PFSK-1 (cell line): ENCODE measurements at regions not wholly inside any gene's neighbourhood (a gene's known extent, or its start where the extent isn't known, plus 50 kb on each side); places are given as distances from the start of the nearest gene placed in this dataset.

Experiments used
- FOXP2 ChIP-seq: optimal IDR thresholded peaks from 2 replicates; pipeline ENCODE3; 2011; ENCODE audit warnings: borderline replicate concordance, control low read depth, inconsistent platforms; ENCODE audit not compliant: insufficient read depth; ENCODE audit errors: extremely low read length, extremely low read depth
- POLR2AphosphoS5 ChIP-seq: IDR thresholded peaks from 2 replicates; pipeline ENCODE4 v1.6.1; 2012; ENCODE audit warnings: low read depth, mild to moderate bottlenecking, control low read depth, low read length, moderate library complexity
- SIN3A ChIP-seq: IDR thresholded peaks from 2 replicates; pipeline ENCODE4 v1.6.1; 2012; ENCODE audit warnings: mild to moderate bottlenecking, low read length, moderate library complexity, borderline replicate concordance; ENCODE audit not compliant: insufficient read depth
- TAF1 ChIP-seq: IDR thresholded peaks from 2 replicates; pipeline ENCODE4 v1.6.1; 2012; ENCODE audit warnings: low read length, control low read depth, borderline replicate concordance; ENCODE audit not compliant: insufficient read depth
- TF ChIP-seq, protein P1 (sequence below), 2 experiments: IDR thresholded peaks; 2 replicates each; pipeline versions ENCODE4 v1.6.1 to v1.8.0; 2011 to 2012; ENCODE audit warnings: low read depth in 2 of 2, low read length in 2 of 2, control low read depth in 1 of 2, inconsistent platforms in 1 of 2, mild to moderate bottlenecking in 1 of 2, moderate library complexity in 1 of 2; ENCODE audit not compliant: insufficient read depth in 1 of 2

DNA sequence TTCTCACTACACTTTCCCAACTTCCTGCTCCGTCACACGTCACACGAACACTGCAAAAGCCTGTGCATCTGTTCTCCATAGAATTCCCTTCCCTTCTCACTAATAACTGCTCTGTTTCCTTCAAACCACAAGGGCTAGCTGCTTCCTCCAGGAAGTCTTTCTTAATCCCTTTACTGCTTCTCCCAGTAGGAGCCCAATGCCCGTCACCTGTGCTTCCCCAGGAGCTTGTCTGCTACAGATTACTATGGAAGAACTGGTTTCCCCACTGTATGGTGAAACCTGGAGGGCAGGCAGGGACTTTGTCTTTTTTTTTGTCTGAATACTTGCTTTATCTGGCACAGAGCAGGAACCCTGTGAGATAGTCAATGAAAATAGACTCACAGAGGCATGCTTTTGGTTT lies 444.7 kb upstream of the MAP3K7 start:
- TF ChIP-seq FOXP2, result no peak
- no peak for TF ChIP-seq SIN3A
- no peak for TF ChIP-seq POLR2AphosphoS5
- TF ChIP-seq, protein P1, sequence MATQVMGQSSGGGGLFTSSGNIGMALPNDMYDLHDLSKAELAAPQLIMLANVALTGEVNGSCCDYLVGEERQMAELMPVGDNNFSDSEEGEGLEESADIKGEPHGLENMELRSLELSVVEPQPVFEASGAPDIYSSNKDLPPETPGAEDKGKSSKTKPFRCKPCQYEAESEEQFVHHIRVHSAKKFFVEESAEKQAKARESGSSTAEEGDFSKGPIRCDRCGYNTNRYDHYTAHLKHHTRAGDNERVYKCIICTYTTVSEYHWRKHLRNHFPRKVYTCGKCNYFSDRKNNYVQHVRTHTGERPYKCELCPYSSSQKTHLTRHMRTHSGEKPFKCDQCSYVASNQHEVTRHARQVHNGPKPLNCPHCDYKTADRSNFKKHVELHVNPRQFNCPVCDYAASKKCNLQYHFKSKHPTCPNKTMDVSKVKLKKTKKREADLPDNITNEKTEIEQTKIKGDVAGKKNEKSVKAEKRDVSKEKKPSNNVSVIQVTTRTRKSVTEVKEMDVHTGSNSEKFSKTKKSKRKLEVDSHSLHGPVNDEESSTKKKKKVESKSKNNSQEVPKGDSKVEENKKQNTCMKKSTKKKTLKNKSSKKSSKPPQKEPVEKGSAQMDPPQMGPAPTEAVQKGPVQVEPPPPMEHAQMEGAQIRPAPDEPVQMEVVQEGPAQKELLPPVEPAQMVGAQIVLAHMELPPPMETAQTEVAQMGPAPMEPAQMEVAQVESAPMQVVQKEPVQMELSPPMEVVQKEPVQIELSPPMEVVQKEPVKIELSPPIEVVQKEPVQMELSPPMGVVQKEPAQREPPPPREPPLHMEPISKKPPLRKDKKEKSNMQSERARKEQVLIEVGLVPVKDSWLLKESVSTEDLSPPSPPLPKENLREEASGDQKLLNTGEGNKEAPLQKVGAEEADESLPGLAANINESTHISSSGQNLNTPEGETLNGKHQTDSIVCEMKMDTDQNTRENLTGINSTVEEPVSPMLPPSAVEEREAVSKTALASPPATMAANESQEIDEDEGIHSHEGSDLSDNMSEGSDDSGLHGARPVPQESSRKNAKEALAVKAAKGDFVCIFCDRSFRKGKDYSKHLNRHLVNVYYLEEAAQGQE (IDR thresholded peaks at IDR 0.05; ENCODE audit: insufficient read depth in 1 of 2, low read depth in 2 of 2, low read length in 2 of 2), result no peak
- TF ChIP-seq TAF1, result no peak

DNA sequence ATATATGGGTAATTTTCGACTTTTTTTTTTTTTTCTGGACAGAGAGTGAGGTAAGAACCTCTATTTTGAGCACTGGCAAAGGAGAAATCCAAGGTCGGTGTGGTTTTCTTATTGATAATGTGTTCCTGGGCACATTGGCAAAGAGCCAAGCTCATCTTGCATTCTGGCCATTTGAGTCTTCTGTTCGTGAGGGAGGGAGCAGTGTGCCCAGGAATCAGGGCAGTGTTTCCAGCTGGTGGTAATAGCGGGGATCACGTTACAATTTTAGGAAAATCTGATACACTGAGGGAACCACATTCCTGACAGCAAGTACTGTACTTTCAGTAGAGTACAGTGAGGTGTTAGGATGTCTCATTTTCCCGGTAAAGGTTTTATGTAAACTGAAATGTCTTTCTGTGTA lies 442.3 kb upstream of the MAP3K7 start:
- TF ChIP-seq SIN3A (no peak), POLR2AphosphoS5 (no peak), TAF1 (no peak), FOXP2 (no peak)
- TF ChIP-seq, protein P1 (IDR thresholded peaks at IDR 0.05; ENCODE audit: insufficient read depth in 1 of 2, low read depth in 2 of 2, low read length in 2 of 2), result no peak

DNA sequence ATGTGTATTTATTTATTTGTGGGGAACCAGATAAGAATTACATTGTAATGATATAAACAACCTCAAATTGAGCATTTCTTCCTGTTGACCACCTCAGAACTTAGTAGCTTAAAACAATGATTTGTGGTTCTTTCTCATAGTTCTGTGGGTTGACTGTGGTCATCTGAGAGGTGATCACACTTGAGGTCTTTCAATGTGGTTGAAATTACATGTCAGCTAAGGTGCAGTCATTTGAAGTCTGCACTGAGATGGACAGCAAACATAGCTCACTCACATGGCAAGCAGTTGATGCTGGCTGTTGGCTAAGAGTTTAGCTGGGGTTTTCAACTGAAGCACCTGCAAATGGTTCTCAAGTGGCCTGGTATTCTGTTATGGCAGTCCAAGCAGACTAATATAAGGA lies 436.7 kb upstream of the MAP3K7 start:
- TF ChIP-seq, protein P1 (IDR thresholded peaks at IDR 0.05; ENCODE audit: insufficient read depth in 1 of 2, low read depth in 2 of 2, low read length in 2 of 2), result no peak
- no peak for TF ChIP-seq FOXP2

DNA sequence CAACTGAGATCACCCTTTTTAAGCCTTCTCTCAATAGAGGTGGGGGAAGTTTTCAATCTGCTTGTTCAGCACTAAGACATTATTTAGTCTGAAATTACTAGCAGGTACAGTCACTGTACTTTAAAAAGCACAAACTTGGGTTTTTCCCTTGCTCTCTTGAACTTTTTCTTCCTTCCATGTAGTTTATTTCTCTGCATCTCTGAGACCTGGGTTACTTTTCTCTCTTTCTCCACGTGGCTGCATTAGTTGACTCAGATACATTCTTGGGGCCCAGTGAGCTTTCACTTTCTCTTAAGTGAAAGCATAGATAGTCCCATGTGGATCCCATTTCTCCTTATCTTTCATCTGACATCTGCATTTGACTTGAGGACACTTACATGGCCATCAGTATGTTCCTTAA lies 433.9 kb upstream of the MAP3K7 start:
- no peak for TF ChIP-seq TAF1
- no peak for TF ChIP-seq SIN3A
- TF ChIP-seq, protein P1 (IDR thresholded peaks at IDR 0.05; ENCODE audit: insufficient read depth in 1 of 2, low read depth in 2 of 2, low read length in 2 of 2), result no peak
- TF ChIP-seq FOXP2, result no peak
- TF ChIP-seq POLR2AphosphoS5, result no peak

DNA sequence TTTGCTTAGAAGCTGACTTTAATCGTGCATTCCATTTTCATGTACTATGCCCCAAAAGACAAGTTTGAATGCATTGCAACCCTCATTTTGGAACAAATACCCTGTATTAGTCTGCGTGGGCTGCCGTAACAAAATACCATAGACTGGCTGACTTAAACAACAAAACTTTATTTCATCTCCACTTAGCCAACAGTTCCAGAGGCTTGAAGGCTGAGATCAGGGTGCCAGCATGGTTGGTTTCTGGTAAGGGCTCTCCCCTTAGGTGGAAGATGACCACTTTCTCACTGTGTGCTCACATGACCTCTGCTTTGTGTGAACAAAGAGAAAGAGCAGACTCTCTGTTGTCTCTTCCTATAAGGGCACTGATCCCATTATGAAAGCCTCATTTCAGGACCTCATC lies 431.7 kb upstream of the MAP3K7 start:
- TF ChIP-seq POLR2AphosphoS5, result no peak
- no peak for TF ChIP-seq SIN3A
- TF ChIP-seq, protein P1 (IDR thresholded peaks at IDR 0.05; ENCODE audit: insufficient read depth in 1 of 2, low read depth in 2 of 2, low read length in 2 of 2), result no peak
- TF ChIP-seq FOXP2, result no peak
- TF ChIP-seq TAF1, result no peak
